Endothelial cell (in vitro differentiated cells): ENCODE measurements at regions not wholly inside any gene's neighbourhood (a gene's known extent, or its start where the extent isn't known, plus 50 kb on each side); places are given as distances from the start of the nearest gene placed in this dataset.

Source experiments
- DNase-seq: peaks from one replicate; pipeline ENCODE4 v3.0.0; 2021; ENCODE audit warnings: low spot score
- H3K27ac Mint-ChIP-seq: one replicate; pipeline ENCODE4 v1.8.0; 2021; ENCODE audit warnings: mixed read lengths, inconsistent platforms; ENCODE audit not compliant: unreplicated experiment
- H3K27me3 Mint-ChIP-seq: one replicate; pipeline ENCODE4 v1.8.0; 2021; ENCODE audit warnings: mild to moderate bottlenecking, moderate library complexity, mixed read lengths, inconsistent platforms; ENCODE audit not compliant: unreplicated experiment
- H3K36me3 Mint-ChIP-seq: one replicate; pipeline ENCODE4 v1.8.0; 2021; ENCODE audit warnings: mild to moderate bottlenecking, low read depth, mixed read lengths, inconsistent platforms; ENCODE audit not compliant: unreplicated experiment
- H3K4me1 Mint-ChIP-seq: one replicate; pipeline ENCODE4 v1.8.0; 2021; ENCODE audit warnings: mild to moderate bottlenecking, mixed read lengths, inconsistent platforms; ENCODE audit not compliant: unreplicated experiment
- H3K4me3 Mint-ChIP-seq: one replicate; pipeline ENCODE4 v1.8.0; 2021; ENCODE audit warnings: mild to moderate bottlenecking, mixed read lengths, inconsistent platforms; ENCODE audit not compliant: unreplicated experiment
- H3K9me3 Mint-ChIP-seq: one replicate; pipeline ENCODE4 v1.8.0; 2021; ENCODE audit warnings: mixed read lengths, inconsistent platforms; ENCODE audit not compliant: unreplicated experiment
- TF ChIP-seq, protein P1 (sequence below): fragments of 200-600 bp; sonication (generic); IDR thresholded peaks from one replicate; pipeline ENCODE4 v1.5.0; 2021; ENCODE audit warnings: antibody characterized with exemption; ENCODE audit not compliant: unreplicated experiment

DNA sequence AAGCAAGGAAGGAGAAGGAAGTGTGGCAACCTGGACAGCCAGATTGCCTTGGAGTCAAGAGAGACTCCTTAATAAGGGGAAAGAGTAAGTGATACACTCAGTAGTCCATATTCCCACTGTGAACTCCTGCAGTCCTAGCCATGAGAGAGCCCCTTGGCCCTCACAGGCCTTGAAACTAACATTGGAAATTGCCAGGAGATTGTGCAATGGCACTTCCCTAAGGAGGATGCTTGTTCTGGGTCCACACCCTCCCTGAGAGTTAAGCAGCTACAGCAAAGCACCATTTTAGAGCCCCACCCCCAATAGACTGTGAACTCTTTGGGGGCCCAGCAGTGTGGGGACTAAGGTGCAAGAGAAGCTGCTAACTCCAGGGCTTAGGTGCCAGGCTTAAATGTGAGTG is 367.7 kb upstream of the CAMK1G start:
- no peak overlapping the region for H3K27ac Mint-ChIP-seq
- TF ChIP-seq, protein P1, sequence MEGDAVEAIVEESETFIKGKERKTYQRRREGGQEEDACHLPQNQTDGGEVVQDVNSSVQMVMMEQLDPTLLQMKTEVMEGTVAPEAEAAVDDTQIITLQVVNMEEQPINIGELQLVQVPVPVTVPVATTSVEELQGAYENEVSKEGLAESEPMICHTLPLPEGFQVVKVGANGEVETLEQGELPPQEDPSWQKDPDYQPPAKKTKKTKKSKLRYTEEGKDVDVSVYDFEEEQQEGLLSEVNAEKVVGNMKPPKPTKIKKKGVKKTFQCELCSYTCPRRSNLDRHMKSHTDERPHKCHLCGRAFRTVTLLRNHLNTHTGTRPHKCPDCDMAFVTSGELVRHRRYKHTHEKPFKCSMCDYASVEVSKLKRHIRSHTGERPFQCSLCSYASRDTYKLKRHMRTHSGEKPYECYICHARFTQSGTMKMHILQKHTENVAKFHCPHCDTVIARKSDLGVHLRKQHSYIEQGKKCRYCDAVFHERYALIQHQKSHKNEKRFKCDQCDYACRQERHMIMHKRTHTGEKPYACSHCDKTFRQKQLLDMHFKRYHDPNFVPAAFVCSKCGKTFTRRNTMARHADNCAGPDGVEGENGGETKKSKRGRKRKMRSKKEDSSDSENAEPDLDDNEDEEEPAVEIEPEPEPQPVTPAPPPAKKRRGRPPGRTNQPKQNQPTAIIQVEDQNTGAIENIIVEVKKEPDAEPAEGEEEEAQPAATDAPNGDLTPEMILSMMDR = no peak
- no peak overlapping the region for H3K4me3 Mint-ChIP-seq
- H3K27me3 Mint-ChIP-seq = no peaks in the 10 kb centered on the region
- no peak for DNase-seq
- no peaks in the 10 kb centered on the region for H3K36me3 Mint-ChIP-seq
- no peaks in the 10 kb centered on the region for H3K9me3 Mint-ChIP-seq
- H3K4me1 Mint-ChIP-seq = no peaks in the 10 kb centered on the region

DNA sequence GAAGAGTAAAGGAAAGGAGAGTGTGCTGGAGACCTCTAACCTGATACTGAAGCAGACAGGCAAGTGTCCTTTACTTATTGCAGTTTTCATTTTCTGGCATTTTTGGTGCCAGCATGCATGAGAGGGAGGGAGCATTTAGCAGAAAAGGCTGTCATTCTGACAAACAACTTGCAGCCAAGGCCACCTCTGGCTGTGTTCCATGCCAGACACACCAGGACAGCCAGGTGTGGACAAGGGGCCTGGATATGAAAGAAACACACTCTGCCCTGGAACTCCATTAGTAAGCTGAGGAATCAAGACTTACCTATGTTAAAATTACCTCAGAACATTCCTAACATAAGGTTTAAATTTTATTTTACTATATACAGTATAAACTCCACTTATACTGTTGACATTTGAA is 365.4 kb upstream of the CAMK1G start:
- no peak for DNase-seq
- no peaks in the 10 kb centered on the region for H3K36me3 Mint-ChIP-seq
- TF ChIP-seq, protein P1 = no peak
- H3K27ac Mint-ChIP-seq = no peak overlapping the region
- no peaks in the 10 kb centered on the region for H3K9me3 Mint-ChIP-seq
- H3K4me1 Mint-ChIP-seq = no peaks in the 10 kb centered on the region
- no peaks in the 10 kb centered on the region for H3K27me3 Mint-ChIP-seq
- H3K4me3 Mint-ChIP-seq = no peak overlapping the region

DNA sequence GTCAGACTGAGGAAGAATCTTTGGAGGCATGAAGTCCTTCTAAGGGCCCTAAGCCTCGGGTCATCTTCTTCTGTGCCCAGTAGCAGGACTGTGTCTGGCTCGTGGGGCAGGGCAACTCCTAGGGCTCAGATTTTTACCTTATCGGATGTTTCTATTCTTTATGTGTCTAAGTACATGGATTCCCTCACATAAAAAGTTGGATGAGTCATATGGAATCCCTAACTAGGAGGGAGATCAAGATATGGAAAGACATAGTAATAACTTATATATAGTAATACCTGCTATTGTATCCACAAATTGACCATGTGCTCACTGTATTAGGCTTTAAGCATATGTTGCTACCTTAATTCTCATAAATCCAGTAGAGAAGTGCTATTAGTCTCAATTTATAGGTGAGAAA is 364.5 kb upstream of the CAMK1G start:
- no peak for DNase-seq
- TF ChIP-seq, protein P1 = no peak
- Mint-ChIP-seq H3K9me3 (no peaks in the 10 kb centered on the region), H3K4me1 (no peaks in the 10 kb centered on the region), H3K27ac (no peak overlapping the region), H3K27me3 (no peaks in the 10 kb centered on the region), H3K36me3 (no peaks in the 10 kb centered on the region), H3K4me3 (no peak overlapping the region)

DNA sequence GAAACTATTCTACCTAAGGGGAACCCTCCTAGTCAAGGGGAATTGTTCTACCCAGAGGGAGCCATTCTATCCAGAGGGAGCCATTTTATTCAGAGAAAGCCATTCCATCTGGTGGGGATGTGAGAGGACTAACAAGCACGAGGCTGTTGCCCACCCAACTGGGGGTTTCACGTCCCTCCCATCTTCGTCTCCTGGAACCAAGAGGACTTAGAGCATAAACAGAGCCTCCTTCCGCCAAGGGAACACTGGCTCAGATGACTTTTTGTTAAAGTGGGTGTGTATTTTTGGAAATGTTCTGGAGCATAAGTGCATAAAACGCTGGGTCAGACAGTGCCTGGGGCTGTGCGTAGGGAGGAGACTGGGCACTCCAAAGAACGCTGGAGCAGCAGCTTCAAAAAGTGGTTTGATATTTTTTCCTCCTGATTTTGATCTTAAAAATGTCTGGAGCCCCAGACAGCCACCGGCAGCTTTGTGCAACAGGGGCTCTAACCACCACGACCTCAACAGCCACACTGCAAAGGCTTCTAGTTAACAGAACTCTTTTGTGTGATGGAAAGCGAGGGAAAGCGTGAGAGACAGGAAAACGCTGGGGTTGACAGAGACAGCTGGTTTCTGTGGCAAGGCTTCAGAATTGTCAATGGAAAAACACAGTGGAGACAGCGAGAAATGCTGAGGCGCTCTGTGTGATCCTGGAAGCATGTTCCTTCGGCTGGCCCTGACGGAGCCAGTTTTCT is 363.6 kb upstream of the CAMK1G start:
- H3K36me3 Mint-ChIP-seq = no peaks in the 10 kb centered on the region
- no peak overlapping the region for H3K27ac Mint-ChIP-seq
- H3K4me3 Mint-ChIP-seq = no peak overlapping the region
- H3K27me3 Mint-ChIP-seq = no peaks in the 10 kb centered on the region
- TF ChIP-seq, protein P1 = no peak
- no peaks in the 10 kb centered on the region for H3K4me1 Mint-ChIP-seq
- DNase-seq = no peak
- no peaks in the 10 kb centered on the region for H3K9me3 Mint-ChIP-seq

GRCh38 chr1:209222826-209223225 is 360.7 kb upstream of the CAMK1G start:
- Mint-ChIP-seq H3K4me3 (no peak overlapping the region), H3K27me3 (no peaks in the 10 kb centered on the region), H3K9me3 (no peaks in the 10 kb centered on the region), H3K36me3 (no peaks in the 10 kb centered on the region), H3K4me1 (no peaks in the 10 kb centered on the region), H3K27ac (no peak overlapping the region)
- DNase-seq = no peak
- TF ChIP-seq, protein P1 = no peak
